ENCODE measurements at regions not wholly inside any gene's neighbourhood (a gene's known extent, or its start where the extent isn't known, plus 50 kb on each side); places are given as distances from the start of the nearest gene placed in this dataset.

- no peaks in the 10 kb centered on the region for H3K36me3 Mint-ChIP-seq (ENCODE audit: low read depth)
- intact Hi-C loops (cut with micrococcal nuclease) = no loop called here
- peaks cover 5% of the 10 kb centered on the region for H3K9me3 Mint-ChIP-seq
- no peak overlapping the region for H3K27ac Mint-ChIP-seq
- H3K4me3 Mint-ChIP-seq = no peak overlapping the region
- ATAC-seq (ENCODE audit: low read depth) (no peak), DNase-seq (no peak)
- TF ChIP-seq CTCF (IDR thresholded peaks at IDR 0.05) = no peak
- CTCF ChIA-PET = no interaction called here
- POLR2A ChIA-PET = no interaction called here
- no peaks in the 10 kb centered on the region for H3K4me1 Mint-ChIP-seq
- H3K27me3 Mint-ChIP-seq = no peaks in the 10 kb centered on the region
These were observed 913.5 kb upstream of the LRRN3 start for GRCh38 chr7:110177463-110177862.

GRCh38 chr7:110179037-110179436, 911.9 kb upstream of the LRRN3 start:
- CTCF ChIA-PET = no interaction called here

GRCh38 chr7:110181768-110182167, 909.2 kb upstream of the LRRN3 start:
- no peak for TF ChIP-seq CTCF (IDR thresholded peaks at IDR 0.05)
- CTCF ChIA-PET = no interaction called here
- Mint-ChIP-seq H3K4me1 (no peaks in the 10 kb centered on the region), H3K36me3 (ENCODE audit: low read depth) (no peaks in the 10 kb centered on the region), H3K9me3 (peaks cover 4% of the 10 kb centered on the region), H3K4me3 (no peak overlapping the region), H3K27ac (no peak overlapping the region), H3K27me3 (no peaks in the 10 kb centered on the region)
- DNase-seq (no peak), ATAC-seq (ENCODE audit: low read depth) (no peak)
- POLR2A ChIA-PET = no interaction called here
- intact Hi-C loops (cut with micrococcal nuclease) = no loop called here

More at GRCh38 chr7:110179037-110179436, 911.9 kb upstream of the LRRN3 start:
- TF ChIP-seq CTCF (IDR thresholded peaks at IDR 0.05) = no peak
- no peak overlapping the region for H3K4me3 Mint-ChIP-seq
- H3K36me3 Mint-ChIP-seq (ENCODE audit: low read depth) = no peaks in the 10 kb centered on the region
- no peak for DNase-seq
- ATAC-seq (ENCODE audit: low read depth) = no peak
- intact Hi-C loops (cut with micrococcal nuclease) = no loop called here
- no peak overlapping the region for H3K27ac Mint-ChIP-seq
- H3K27me3 Mint-ChIP-seq = no peaks in the 10 kb centered on the region
- no peaks in the 10 kb centered on the region for H3K4me1 Mint-ChIP-seq
- H3K9me3 Mint-ChIP-seq = peaks cover 4% of the 10 kb centered on the region
- POLR2A ChIA-PET = no interaction called here

GRCh38 chr7:110186334-110186733, 904.6 kb upstream of the LRRN3 start:
- Mint-ChIP-seq H3K27me3 (no peaks in the 10 kb centered on the region), H3K9me3 (peaks cover 6% of the 10 kb centered on the region), H3K27ac (no peak overlapping the region), H3K36me3 (ENCODE audit: low read depth) (no peaks in the 10 kb centered on the region), H3K4me1 (no peaks in the 10 kb centered on the region), H3K4me3 (no peak overlapping the region)
- DNase-seq = no peak
- ATAC-seq (ENCODE audit: low read depth) = no peak
- intact Hi-C loops (cut with micrococcal nuclease) = no loop called here
- ChIA-PET POLR2A (no interaction called here), CTCF (no interaction called here)
- no peak for TF ChIP-seq CTCF (IDR thresholded peaks at IDR 0.05)

- POLR2A ChIA-PET = no interaction called here
- H3K36me3 Mint-ChIP-seq (ENCODE audit: low read depth) = no peaks in the 10 kb centered on the region
- ATAC-seq (ENCODE audit: low read depth) (no peak), DNase-seq (no peak)
- H3K27ac Mint-ChIP-seq = no peak overlapping the region
- no peaks in the 10 kb centered on the region for H3K4me1 Mint-ChIP-seq
- CTCF ChIA-PET = no interaction called here
- no peak overlapping the region for H3K4me3 Mint-ChIP-seq
- intact Hi-C loops (cut with micrococcal nuclease) = no loop called here
- no peaks in the 10 kb centered on the region for H3K27me3 Mint-ChIP-seq
- no peak for TF ChIP-seq CTCF (IDR thresholded peaks at IDR 0.05)
- H3K9me3 Mint-ChIP-seq = peaks cover 6% of the 10 kb centered on the region
These were observed 902.9 kb upstream of the LRRN3 start for GRCh38 chr7:110187877-110188554.
